HG03342 (cell line): ENCODE measurements at regions not wholly inside any gene's neighbourhood (a gene's known extent, or its start where the extent isn't known, plus 50 kb on each side); places are given as distances from the start of the nearest gene placed in this dataset.
A peak's percentile ranks its signal among the peaks of the same experiment; 100 is the strongest.

ENCODE experiments used
- ATAC-seq: cut with Tn5 transposase; IDR thresholded peaks from one replicate; pipeline ENCODE4 v1.9.1; 2021; ENCODE audit warnings: mild to moderate bottlenecking, moderate library complexity; ENCODE audit not compliant: unreplicated experiment

DNA sequence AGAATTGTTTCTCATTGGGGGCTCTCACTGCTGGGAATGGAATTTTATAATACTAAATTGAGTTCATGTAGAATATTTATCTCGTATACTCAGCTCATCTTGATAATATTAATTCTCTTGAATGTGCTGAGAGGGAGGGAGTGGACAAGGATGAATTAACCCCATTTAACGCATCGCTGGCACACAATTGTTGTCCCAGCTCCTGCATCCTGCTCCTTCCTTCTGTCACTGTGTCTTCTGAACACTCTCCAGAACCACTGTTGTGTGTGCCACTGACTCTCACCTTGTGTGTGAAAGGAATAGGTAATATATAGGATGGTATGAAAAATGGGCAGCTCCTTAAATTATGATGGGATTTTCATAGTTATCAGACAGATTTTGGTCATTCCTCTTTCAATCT lies 267.3 kb downstream of the MTRR start:
- ATAC-seq, result no peak

- no peak for ATAC-seq
Observed at GRCh38 chr5:8137941-8138550, 269.1 kb downstream of the MTRR start.

GRCh38 chr5:8138884-8139283 lies 269.9 kb downstream of the MTRR start:
- ATAC-seq, result no peak

DNA sequence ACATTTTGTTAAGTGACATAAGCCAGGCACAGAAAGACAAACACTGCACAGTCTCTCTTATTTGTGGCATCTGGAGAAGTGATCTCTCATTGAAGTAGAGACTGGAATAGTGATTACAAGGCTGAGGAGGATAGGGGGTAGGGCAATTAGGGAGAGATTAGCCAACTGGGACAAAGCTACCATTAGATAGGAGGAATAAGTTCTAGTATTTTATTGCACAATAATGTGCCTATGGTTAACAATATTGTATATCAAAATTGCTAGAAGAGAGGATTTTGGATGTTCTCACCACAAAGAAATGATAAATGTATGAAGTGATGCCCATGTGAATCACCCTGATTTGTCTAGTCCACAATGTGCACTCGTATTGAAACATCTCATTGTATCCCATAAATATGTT lies 281.8 kb downstream of the MTRR start:
- ATAC-seq, result no peak

GRCh38 chr5:8156706-8157105 lies 287.8 kb downstream of the MTRR start:
- ATAC-seq, result no peak

- no peak for ATAC-seq
Observed at GRCh38 chr5:8157320-8157822, 288.4 kb downstream of the MTRR start.

DNA sequence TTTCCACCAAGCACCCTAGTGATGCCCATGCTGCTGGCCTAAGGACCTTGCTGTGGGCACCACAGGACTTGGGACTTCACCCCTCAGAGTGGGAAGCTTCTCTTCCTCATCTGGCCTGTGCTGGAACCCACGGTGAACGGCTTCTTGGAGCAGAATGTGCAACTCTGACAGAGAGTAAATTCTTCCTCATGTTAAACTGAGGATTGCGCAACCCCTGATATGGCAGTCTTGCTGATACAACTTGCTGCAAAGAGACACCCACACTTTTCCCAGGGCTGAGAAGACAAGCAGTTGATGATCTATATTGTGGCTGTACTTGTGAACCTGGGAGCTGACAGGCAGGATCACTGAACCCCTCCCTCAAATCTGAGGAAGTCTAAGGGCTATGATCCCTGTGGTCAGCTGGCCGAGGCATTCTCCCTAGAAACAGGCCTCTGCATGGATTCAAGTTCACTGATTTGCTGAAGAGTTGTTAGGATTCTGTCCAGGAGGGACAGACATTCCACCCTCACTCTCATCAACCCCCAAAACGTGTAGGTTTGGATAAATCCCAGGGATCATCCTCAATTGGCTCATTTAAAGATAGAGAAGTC lies 307.2 kb downstream of the MTRR start:
- ATAC-seq, result no peak

DNA sequence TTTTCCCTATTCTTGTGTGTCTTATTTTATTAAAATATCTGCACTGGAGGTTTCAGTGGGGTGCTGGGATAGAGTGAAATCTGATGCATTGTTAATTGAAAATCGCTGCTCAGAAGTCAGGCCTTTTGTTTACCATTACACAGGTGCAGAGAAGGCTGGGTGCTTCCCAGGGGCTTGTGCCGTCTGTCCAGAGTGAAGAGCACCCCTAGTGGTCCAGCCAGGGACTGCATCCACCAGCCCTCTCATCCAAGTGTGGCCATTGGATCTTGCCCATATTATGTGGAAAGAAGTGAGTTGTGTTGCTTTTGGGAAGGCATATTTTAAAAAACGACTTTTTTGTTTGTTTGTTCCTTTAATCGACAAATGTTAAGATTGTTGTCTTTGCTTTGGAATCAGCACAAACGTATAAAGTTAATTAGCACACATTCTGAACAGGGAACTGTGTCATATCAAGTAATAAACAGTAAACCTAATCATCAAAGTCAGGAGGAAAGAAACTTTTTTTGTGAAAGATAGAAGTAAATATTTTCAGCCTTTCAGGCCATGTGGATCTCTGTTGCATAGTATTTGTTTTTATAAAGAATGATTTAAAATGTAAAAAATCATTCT lies 315.6 kb downstream of the MTRR start:
- peak; percentile 97 for ATAC-seq

DNA sequence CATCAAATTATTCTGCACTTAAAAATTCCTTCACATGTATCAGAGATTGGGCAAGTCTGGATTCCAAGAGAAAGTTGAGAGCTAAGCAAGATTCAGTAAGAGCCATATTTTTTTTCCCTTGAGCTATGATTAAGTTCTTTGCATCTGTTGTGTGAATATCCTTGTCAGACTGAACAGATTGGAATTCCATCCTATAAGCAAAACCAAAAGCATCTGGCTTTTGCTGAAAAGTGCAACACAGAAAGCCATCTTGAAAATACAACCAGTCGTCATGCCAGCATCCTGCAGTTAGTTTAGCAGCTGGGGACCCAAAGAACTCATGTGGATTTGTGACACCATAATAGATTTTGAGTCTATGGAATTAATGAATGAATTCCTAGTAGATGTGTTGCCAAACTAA lies 316.9 kb downstream of the MTRR start:
- ATAC-seq, result no peak

DNA sequence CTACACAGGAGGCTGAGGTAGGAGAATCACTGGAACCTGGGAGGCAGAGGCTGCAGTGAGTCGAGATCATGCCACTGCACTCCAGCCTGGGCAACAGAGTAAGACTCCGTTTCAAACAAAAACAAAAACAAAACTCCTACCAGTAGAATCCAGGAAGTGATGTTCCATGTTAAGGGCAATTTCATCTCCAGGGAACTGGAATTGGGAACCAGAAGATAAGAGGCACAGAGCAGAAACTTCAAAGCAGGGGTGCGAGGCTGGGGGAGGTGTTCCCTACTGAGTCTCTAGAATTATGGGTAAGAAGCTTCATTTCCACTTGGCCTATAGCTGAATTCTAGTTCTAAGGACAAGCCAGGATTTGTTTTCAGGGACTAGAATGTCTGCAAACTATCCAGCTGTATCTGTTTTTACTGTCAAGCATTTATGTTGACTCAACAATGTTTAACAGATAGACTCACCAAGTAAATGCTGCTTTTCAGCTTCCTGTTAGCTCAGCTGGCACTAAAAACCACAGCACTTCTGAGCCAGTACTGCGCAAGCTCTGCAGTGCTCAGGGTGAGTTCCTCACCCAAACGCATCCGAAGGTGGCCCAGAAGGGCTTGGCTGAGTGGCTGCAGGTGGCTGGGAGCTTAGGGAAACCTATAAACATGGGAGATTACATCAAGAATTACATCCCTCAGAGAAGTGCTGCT lies 320.1 kb downstream of the MTRR start:
- ATAC-seq, result no peak

DNA sequence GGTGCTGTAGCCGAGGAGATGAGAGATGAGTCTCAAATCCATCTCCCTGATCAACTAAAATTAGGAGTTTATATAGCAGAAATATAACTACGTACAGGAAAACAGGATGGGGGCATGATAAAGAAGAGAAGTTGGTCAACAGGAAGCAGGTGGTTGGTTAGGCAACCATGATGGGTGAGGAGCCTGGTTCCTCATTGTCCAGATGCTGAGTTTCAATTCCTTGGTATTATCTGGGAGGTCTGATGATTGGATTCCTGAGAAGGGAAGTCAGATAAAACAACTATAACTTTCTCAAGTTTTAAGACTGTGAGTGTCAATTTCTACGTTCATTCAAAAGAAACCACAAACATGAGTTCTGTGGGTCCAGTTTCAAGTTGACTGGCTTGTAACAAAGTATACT lies 323.9 kb downstream of the MTRR start:
- ATAC-seq, result no peak

- ATAC-seq, result no peak
Observed at GRCh38 chr5:8196061-8196460, 327.1 kb downstream of the MTRR start.

DNA sequence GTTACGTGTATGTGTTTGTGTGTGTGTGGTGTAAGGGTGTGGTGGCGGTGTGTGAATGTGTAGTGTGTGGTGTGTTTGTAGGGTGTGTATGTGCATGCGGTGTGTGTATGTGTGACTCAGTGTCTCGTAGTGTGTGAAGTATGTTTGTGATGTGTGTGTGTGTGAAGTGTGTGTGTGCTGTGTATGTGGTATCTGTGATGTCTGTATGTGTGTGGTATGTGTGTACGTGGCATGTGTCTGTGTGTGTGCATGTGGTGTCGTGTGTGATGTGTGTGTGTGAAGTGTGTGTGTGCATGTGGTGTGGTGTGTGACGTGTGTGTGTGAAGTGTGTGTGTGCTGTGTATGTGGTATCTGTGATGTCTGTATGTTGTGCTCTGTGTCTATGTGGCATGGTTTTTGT lies 339.4 kb downstream of the MTRR start:
- ATAC-seq, result no peak

DNA sequence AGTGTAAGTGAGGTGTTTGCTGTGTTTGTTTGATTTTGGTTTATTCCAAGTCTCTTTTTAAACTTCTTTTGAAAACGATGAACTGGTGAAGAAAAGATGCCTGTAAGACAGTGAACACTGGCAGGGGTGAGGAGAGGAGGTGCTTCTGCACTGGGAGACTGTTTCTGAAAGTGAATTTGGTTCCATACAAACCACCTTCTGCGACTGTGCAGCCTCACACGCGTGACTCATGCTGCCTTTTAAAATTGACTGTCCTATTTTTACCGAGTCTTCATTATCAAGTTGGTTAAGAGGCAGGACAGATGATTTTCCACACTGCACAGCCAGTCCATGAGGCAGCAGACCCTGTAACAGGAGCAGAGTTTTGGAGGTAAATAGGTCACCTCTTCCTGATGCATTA lies 340.6 kb downstream of the MTRR start:
- no peak for ATAC-seq

GRCh38 chr5:8213701-8214240 lies 344.8 kb downstream of the MTRR start:
- no peak for ATAC-seq

DNA sequence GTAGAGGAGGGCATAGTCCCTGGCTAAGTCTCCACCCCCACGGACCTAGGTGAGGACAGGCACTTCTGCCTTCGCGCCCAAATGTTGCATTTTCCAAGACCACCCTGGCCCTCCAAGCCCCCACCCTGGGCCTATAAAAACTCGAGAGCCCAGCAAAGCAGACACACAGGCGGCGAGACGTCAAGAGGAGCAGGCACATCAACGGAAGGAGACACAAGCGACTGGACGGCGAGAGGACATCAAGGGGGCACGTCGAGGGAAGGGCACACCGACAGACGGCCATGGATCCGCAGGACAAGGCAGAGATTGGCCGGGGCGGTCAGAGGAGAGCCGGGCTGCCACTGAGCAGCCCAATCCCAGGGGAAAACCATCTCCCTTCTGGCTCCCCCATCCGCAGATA lies 348.0 kb downstream of the MTRR start:
- ATAC-seq, result no peak

DNA sequence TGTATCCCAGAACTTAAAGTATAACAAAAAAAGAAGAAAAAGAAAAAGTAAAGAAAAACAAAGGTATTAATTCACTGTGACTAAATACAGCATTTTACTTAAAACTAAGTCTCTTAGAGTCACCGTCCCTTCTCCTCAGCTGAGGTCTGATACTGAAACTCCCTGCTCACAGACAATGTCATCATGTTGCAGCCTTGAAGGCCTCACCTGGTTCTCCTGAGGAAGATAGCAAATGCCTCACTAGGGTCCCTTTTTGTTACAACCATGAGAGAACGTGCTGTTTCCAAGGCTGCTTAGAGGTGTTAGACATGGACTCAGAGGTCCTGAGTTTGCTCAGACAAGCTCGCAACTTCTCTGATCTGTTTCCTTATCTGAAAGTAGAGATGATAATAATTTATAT lies 357.2 kb downstream of the MTRR start:
- no peak for ATAC-seq

GRCh38 chr5:8227112-8227511 lies 358.2 kb downstream of the MTRR start:
- ATAC-seq, result no peak

DNA sequence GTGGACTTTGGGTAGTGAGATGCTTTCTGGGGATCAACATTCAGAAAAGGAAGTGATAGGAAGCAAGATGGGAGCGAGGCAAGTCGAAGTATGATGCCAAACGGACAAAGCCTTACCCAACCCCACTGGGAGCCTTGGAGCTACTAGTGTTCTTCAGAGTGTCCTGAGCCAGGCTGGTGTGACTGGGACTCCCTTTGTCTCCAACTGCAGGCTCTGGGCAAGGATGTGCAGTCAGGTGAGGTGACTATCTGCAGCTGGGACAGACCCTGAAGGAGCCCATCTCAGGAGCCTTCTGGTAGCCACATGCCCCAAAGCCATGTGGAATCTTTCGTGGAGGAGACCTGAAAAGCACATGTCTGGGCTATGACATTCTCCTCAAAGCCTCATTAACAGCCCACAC lies 360.6 kb downstream of the MTRR start:
- no peak for ATAC-seq

DNA sequence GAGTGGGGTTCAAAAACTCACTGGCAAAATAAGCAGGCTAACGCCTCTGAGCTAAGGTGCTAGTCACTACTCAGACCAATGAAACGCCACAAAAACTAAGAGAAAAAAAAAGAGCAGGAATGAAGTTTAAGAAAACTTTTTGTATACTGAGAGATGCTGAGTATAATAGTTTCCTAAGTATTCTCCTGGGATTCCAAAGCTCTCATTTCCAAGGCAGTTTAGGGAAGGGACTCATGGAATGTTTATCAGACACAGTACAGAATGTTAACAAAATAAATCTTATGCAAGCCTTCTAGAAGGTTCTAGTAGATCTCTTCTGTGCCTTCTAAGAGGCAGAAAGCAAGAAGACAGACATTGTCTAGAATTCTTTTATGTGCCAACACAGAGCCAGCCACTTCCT lies 361.9 kb downstream of the MTRR start:
- ATAC-seq, result no peak

- no peak for ATAC-seq
Observed at GRCh38 chr5:8233479-8233878, 364.5 kb downstream of the MTRR start.
